ENCODE measurements at regions not wholly inside any gene's neighbourhood (a gene's known extent, or its start where the extent isn't known, plus 50 kb on each side); places are given as distances from the start of the nearest gene placed in this dataset.

DNA sequence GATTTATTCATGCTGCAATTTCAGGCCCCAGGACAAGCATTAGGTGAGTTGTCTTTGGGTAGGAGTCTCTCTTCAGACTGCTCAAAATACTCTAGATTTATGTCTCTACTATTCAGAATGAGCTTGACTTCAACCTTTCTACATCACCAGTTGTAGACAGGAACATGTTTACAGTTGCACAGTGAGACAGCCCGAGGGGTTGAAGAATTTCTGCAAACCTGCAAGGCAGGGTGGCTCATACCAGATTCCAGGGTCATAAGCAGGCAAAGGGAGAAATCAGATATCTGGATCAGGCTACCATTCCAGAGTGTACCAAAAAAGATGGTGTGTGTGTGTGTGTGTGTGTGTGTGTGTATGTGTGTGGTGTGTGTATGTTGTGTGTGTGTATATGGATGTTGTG, 112.4 kb downstream of the SPP2 start:
- H3F3A ChIP-seq (ENCODE audit: insufficient read depth, low read length): no peaks in the 10 kb centered on the region
- H3K9me2 ChIP-seq (replicated peaks; ENCODE audit: insufficient read depth, low read length): no peaks in the 10 kb centered on the region
- DNase-seq: no peak
- no peaks in the 10 kb centered on the region for H3K36me3 ChIP-seq (replicated peaks; ENCODE audit: insufficient read depth, low read length)
- H3K9me3 ChIP-seq (replicated peaks; ENCODE audit: insufficient read depth, low read length): no peaks in the 10 kb centered on the region
- H3K79me2 ChIP-seq (ENCODE audit: low read length): no peaks in the 10 kb centered on the region
- no peaks in the 10 kb centered on the region for H4K20me1 ChIP-seq (ENCODE audit: insufficient read depth, low read length)
- no peak overlapping the region for H3K27ac ChIP-seq (ENCODE audit: low read length)
- H2AFZ ChIP-seq (ENCODE audit: low read length): no peak overlapping the region
- no peak overlapping the region for H3K4me2 ChIP-seq (ENCODE audit: low read depth, low read length)
- no peak overlapping the region for H3K9ac ChIP-seq (ENCODE audit: low read length)
- H3K4me3 ChIP-seq (ENCODE audit: low read length): no peak overlapping the region
- H3K27me3 ChIP-seq (replicated peaks; ENCODE audit: insufficient read depth, low read length): no peaks in the 10 kb centered on the region
- no peak for TF ChIP-seq EZH2 (optimal IDR thresholded peaks at IDR 0.05; ENCODE audit: low read depth, low read length)
- TF ChIP-seq EZH2phosphoT487 (IDR thresholded peaks at IDR 0.05; ENCODE audit: low read length): no peak
- TF ChIP-seq, protein P1, sequence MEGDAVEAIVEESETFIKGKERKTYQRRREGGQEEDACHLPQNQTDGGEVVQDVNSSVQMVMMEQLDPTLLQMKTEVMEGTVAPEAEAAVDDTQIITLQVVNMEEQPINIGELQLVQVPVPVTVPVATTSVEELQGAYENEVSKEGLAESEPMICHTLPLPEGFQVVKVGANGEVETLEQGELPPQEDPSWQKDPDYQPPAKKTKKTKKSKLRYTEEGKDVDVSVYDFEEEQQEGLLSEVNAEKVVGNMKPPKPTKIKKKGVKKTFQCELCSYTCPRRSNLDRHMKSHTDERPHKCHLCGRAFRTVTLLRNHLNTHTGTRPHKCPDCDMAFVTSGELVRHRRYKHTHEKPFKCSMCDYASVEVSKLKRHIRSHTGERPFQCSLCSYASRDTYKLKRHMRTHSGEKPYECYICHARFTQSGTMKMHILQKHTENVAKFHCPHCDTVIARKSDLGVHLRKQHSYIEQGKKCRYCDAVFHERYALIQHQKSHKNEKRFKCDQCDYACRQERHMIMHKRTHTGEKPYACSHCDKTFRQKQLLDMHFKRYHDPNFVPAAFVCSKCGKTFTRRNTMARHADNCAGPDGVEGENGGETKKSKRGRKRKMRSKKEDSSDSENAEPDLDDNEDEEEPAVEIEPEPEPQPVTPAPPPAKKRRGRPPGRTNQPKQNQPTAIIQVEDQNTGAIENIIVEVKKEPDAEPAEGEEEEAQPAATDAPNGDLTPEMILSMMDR (IDR thresholded peaks at IDR 0.05; ENCODE audit: low read length): no peak
- 0 out of 2 replicates have a peak, but pooled peaks cover 5% of the 10 kb centered on the region for H3K4me1 ChIP-seq (ENCODE audit: low read length)

DNA sequence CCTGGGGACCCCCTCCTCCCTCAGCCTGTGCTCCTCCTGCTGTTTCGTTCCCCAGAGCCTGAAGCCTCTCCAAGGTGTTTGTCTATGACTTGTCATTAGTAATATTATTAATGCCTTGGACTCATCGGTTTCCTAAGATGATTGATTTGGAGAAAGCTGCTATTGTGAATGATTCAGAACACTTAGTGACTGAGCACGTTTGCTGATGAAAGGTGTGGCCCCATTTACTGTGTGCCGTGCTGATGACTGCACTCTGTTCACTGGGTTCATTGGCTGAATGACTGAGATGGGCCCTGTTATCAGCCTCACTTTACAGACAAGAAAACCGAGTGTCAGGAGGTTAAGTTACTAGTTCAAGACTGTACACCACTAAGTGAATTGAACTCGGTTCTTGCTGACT, 111.4 kb downstream of the SPP2 start:
- H3K9ac ChIP-seq (ENCODE audit: low read length): no peak overlapping the region
- no peak overlapping the region for H3K4me3 ChIP-seq (ENCODE audit: low read length)
- no peaks in the 10 kb centered on the region for H3K9me3 ChIP-seq (replicated peaks; ENCODE audit: insufficient read depth, low read length)
- no peak for DNase-seq
- no peaks in the 10 kb centered on the region for H3K9me2 ChIP-seq (replicated peaks; ENCODE audit: insufficient read depth, low read length)
- H3K4me1 ChIP-seq (ENCODE audit: low read length): 0 out of 2 replicates have a peak, but pooled peaks cover 5% of the 10 kb centered on the region
- no peaks in the 10 kb centered on the region for H3K79me2 ChIP-seq (ENCODE audit: low read length)
- H2AFZ ChIP-seq (ENCODE audit: low read length): no peak overlapping the region
- no peak overlapping the region for H3K4me2 ChIP-seq (ENCODE audit: low read depth, low read length)
- H3K36me3 ChIP-seq (replicated peaks; ENCODE audit: insufficient read depth, low read length): no peaks in the 10 kb centered on the region
- no peaks in the 10 kb centered on the region for H3F3A ChIP-seq (ENCODE audit: insufficient read depth, low read length)
- no peaks in the 10 kb centered on the region for H4K20me1 ChIP-seq (ENCODE audit: insufficient read depth, low read length)
- no peak for TF ChIP-seq EZH2 (optimal IDR thresholded peaks at IDR 0.05; ENCODE audit: low read depth, low read length)
- H3K27ac ChIP-seq (ENCODE audit: low read length): no peak overlapping the region
- no peaks in the 10 kb centered on the region for H3K27me3 ChIP-seq (replicated peaks; ENCODE audit: insufficient read depth, low read length)

DNA sequence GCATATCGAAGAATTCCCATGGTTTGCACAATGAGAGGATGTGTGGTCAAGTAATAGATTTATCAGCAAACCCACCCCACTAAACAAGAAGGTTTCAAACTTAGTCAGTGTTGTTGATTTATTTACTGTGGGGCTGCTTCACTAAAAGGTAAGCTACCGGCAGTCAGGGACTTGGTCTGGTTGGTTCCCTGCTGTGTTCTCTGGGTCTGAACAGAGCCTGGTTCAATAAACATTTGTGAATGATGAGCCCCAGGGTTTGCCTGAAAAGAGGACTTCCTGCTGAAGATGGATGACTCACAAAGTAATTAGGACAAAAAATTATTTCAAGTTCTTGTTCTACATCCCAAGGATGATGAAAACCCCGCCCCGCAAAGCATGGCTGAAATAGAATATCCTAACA, 108.3 kb downstream of the SPP2 start:
- no peak for DNase-seq
- Histone ChIP-seq H3K4me3 (ENCODE audit: low read length) (no peak overlapping the region), H2AFZ (ENCODE audit: low read length) (no peak overlapping the region), H3K27me3 (replicated peaks; ENCODE audit: insufficient read depth, low read length) (no peaks in the 10 kb centered on the region), H3K36me3 (replicated peaks; ENCODE audit: insufficient read depth, low read length) (no peaks in the 10 kb centered on the region), H3K9me3 (replicated peaks; ENCODE audit: insufficient read depth, low read length) (no peaks in the 10 kb centered on the region), H3K4me1 (ENCODE audit: low read length) (0 out of 2 replicates have a peak, but pooled peaks cover 5% of the 10 kb centered on the region), H3K79me2 (ENCODE audit: low read length) (no peaks in the 10 kb centered on the region), H4K20me1 (ENCODE audit: insufficient read depth, low read length) (no peaks in the 10 kb centered on the region), H3K9me2 (replicated peaks; ENCODE audit: insufficient read depth, low read length) (no peaks in the 10 kb centered on the region), H3K9ac (ENCODE audit: low read length) (no peak overlapping the region), H3K4me2 (ENCODE audit: low read depth, low read length) (no peak overlapping the region), H3K27ac (ENCODE audit: low read length) (no peak overlapping the region), H3F3A (ENCODE audit: insufficient read depth, low read length) (no peaks in the 10 kb centered on the region)
- TF ChIP-seq, protein P1 (IDR thresholded peaks at IDR 0.05; ENCODE audit: low read length): no peak

DNA sequence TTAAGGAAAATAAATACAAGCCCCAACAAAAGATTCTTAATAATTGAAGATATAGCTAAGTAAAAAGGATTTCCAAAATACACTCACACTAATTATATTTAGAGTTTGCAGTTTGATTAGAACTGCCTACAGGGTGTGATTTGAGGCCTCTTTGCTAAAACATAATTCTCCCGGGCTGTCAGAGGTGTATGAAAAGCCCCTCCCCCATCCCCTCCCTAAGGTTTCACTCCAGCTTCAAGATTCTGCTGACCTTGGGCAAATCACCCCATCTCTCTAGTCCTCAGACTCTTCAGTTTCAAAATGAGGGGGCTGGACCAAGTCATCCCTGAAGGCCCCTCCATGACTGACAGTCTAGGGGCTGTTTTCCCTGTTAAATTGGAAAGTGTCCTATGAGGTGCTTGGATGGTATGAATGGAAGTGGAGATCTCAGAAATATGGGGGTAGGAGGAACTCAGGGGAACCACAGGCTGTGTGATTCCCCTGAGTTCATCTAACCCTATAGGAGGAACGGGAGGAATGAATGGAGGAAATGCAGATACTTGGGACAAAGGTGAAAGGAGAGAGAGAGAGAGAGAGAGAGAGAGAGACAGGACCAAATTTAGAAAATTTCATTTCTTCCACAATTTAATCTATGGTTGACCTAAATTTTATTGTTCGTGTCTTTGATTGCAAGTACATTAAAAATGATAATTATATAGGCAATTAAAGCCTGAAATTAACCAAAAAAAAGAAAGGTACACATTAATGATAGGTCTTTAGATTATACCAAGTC, 107.5 kb downstream of the SPP2 start:
- H3K27me3 ChIP-seq (replicated peaks; ENCODE audit: insufficient read depth, low read length): no peaks in the 10 kb centered on the region
- no peaks in the 10 kb centered on the region for H3F3A ChIP-seq (ENCODE audit: insufficient read depth, low read length)
- no peaks in the 10 kb centered on the region for H4K20me1 ChIP-seq (ENCODE audit: insufficient read depth, low read length)
- H3K9me2 ChIP-seq (replicated peaks; ENCODE audit: insufficient read depth, low read length): no peaks in the 10 kb centered on the region
- no peaks in the 10 kb centered on the region for H3K79me2 ChIP-seq (ENCODE audit: low read length)
- H3K4me2 ChIP-seq (ENCODE audit: low read depth, low read length): no peak overlapping the region
- no peak for DNase-seq
- H3K9ac ChIP-seq (ENCODE audit: low read length): no peak overlapping the region
- H3K4me3 ChIP-seq (ENCODE audit: low read length): no peak overlapping the region
- no peak overlapping the region for H2AFZ ChIP-seq (ENCODE audit: low read length)
- H3K4me1 ChIP-seq (ENCODE audit: low read length): no peaks in the 10 kb centered on the region
- TF ChIP-seq, protein P1 (IDR thresholded peaks at IDR 0.05; ENCODE audit: low read length): no peak
- no peak for TF ChIP-seq EZH2 (optimal IDR thresholded peaks at IDR 0.05; ENCODE audit: low read depth, low read length)
- no peak for TF ChIP-seq EZH2phosphoT487 (IDR thresholded peaks at IDR 0.05; ENCODE audit: low read length)
- H3K9me3 ChIP-seq (replicated peaks; ENCODE audit: insufficient read depth, low read length): no peaks in the 10 kb centered on the region
- no peaks in the 10 kb centered on the region for H3K36me3 ChIP-seq (replicated peaks; ENCODE audit: insufficient read depth, low read length)
- H3K27ac ChIP-seq (ENCODE audit: low read length): no peak overlapping the region
